NCI-H2227 (cell line): ENCODE measurements at regions not wholly inside any gene's neighbourhood (a gene's known extent, or its start where the extent isn't known, plus 50 kb on each side); places are given as distances from the start of the nearest gene placed in this dataset.
A peak's percentile ranks its signal among the peaks of the same experiment; 100 is the strongest.
"Not testable (repeated sequence)": the region's sequence is repeated elsewhere in the genome, so short reads cannot be mapped to it uniquely, and the experiment has no call there.

Experiments used
- DNase-seq: peaks from one replicate; lab custom pipeline; 2025; ENCODE audit not compliant: unreplicated experiment; lab: John Stamatoyannopoulos, UW

- no peak for DNase-seq
These were observed 109.9 kb downstream of the COPS8 start for GRCh38 chr2:237195396-237196120.

- DNase-seq: no peak
These were observed 110.7 kb downstream of the COPS8 start for GRCh38 chr2:237196409-237196808.

- DNase-seq: no peak
These were observed 111.4 kb downstream of the COPS8 start for GRCh38 chr2:237196866-237197618.

- no peak for DNase-seq
These were observed 112.6 kb downstream of the COPS8 start for GRCh38 chr2:237198164-237198855.

GRCh38 chr2:237199082-237199481 lies 113.4 kb downstream of the COPS8 start:
- DNase-seq: no peak

- no peak for DNase-seq
These were observed 113.9 kb downstream of the COPS8 start for GRCh38 chr2:237199577-237199976.

GRCh38 chr2:237200462-237200861 lies 114.8 kb downstream of the COPS8 start:
- DNase-seq: no peak

GRCh38 chr2:237201461-237202287 lies 116.0 kb downstream of the COPS8 start:
- no peak for DNase-seq

- DNase-seq: no peak
These were observed 116.8 kb downstream of the COPS8 start for GRCh38 chr2:237202288-237203030.

GRCh38 chr2:237205043-237205541 lies 119.4 kb downstream of the COPS8 start:
- DNase-seq: peak; percentile 29

- no peak for DNase-seq
These were observed 119.9 kb downstream of the COPS8 start for GRCh38 chr2:237205561-237205971.

- no peak for DNase-seq
These were observed 122.0 kb downstream of the COPS8 start for GRCh38 chr2:237207646-237208045.

GRCh38 chr2:237208373-237209260 lies 122.9 kb downstream of the COPS8 start:
- DNase-seq: no peak

GRCh38 chr2:237209885-237210284 lies 124.2 kb downstream of the COPS8 start:
- no peak for DNase-seq

- DNase-seq: no peak
These were observed 124.6 kb downstream of the COPS8 start for GRCh38 chr2:237210297-237210696.

- no peak for DNase-seq
These were observed 125.1 kb downstream of the COPS8 start for GRCh38 chr2:237210763-237211162.

- DNase-seq: not testable (repeated sequence)
These were observed 126.9 kb downstream of the COPS8 start for GRCh38 chr2:237212356-237213279.
